HepG2 (cell line): ENCODE measurements at regions not wholly inside any gene's neighbourhood (a gene's known extent, or its start where the extent isn't known, plus 50 kb on each side); places are given as distances from the start of the nearest gene placed in this dataset.

Experiments
- ATAC-seq: fragments of 200-7000 bp; cut with Tn5 transposase; 3 replicates; pipeline ENCODE4 v1.9.1; 2020; ENCODE audit warnings: mild to moderate bottlenecking, moderate library complexity
- BruUV-seq: library from RNA; stranded (reverse); fragments of 400-500 nt; replicated peaks from 2 replicates; lab custom pipeline; 2021; lab: Mats Ljungman, UMichigan
- CTCF ChIA-PET: fragments of 300-600 bp; formaldehyde crosslinking; extraction: SDS; loops from one replicate; lab custom pipeline; 2021; ENCODE audit warnings: low total read pairs, inconsistent platforms, low intra/inter-chr PET ratio; lab: Yijun Ruan, JAX
- POLR2A ChIA-PET: fragments of 350-600 bp; sonication (Branson Sonifier 250); formaldehyde crosslinking; loops from one replicate; lab custom pipeline; 2020; ENCODE audit warnings: antibody characterized with exemption, inconsistent platforms; lab: Yijun Ruan, JAX
- DNase-seq: peaks from one replicate; pipeline ENCODE4 v3.0.0-alpha.2; 2015; ENCODE audit warnings: low spot score
- FAIRE-seq: peaks from 3 replicates; lab custom pipeline; 2011; peaks lifted over from hg19 to GRCh38; lab: Jason Lieb, UNC
- H2AFZ ChIP-seq: one replicate; pipeline ENCODE4 v1.6.1; 2011; ENCODE audit warnings: low read length, inconsistent platforms
- H3K27ac ChIP-seq: fragments of 300-600 bp; 3 replicates; pipeline ENCODE4 v1.8.0; 2011; ENCODE audit warnings: mixed run types, mild to moderate bottlenecking, mixed read lengths, low read length, inconsistent platforms; ENCODE audit not compliant: insufficient read depth; ENCODE audit errors: extremely low read length
- H3K27me3 ChIP-seq, 2 experiments: fragments of 200-600 bp in 1 of 2; 2 replicates in 1 of 2; 3 replicates in 1 of 2; pipeline versions ENCODE4 v1.6.0 to v1.8.0; 2011; ENCODE audit warnings: low read length in 2 of 2, mild to moderate bottlenecking in 2 of 2, moderate library complexity in 2 of 2, inconsistent platforms in 1 of 2; ENCODE audit not compliant: insufficient read depth in 2 of 2, control insufficient read depth in 1 of 2
- H3K36me3 ChIP-seq, 2 experiments: fragments of 200-600 bp in 1 of 2; replicated peaks in 1 of 2; 2 replicates in 1 of 2; 3 replicates in 1 of 2; pipeline versions ENCODE4 v1.5.1 to v1.8.0; 2011; ENCODE audit warnings: low read length in 2 of 2, inconsistent platforms in 1 of 2; ENCODE audit not compliant: insufficient read depth in 2 of 2, control insufficient read depth in 1 of 2
- H3K4me1 ChIP-seq: 2 replicates; pipeline ENCODE4 v1.5.1; 2012; ENCODE audit warnings: low read length, inconsistent platforms; ENCODE audit not compliant: insufficient read depth
- H3K4me2 ChIP-seq: 2 replicates; pipeline ENCODE4 v1.6.0; 2011; ENCODE audit warnings: low read depth, low read length, inconsistent platforms
- H3K4me3 ChIP-seq, 3 experiments: fragments of 200-600 bp in 1 of 3; sonication (generic), shearing (Covaris generic) in 1 of 3; replicated peaks in 1 of 3; 2 replicates each; pipeline ENCODE4 v1.5.1; 2011 to 2016; ENCODE audit warnings: low read length in 3 of 3, inconsistent platforms in 2 of 3, low read depth in 2 of 3, mild to moderate bottlenecking in 2 of 3, control low read depth in 1 of 3, mixed read lengths in 1 of 3; ENCODE audit not compliant: insufficient read depth in 1 of 3
- H3K79me2 ChIP-seq: one replicate; pipeline ENCODE4 v1.6.1; 2011; ENCODE audit warnings: low read length, inconsistent platforms; ENCODE audit not compliant: insufficient read depth
- H3K9ac ChIP-seq: 2 replicates; pipeline ENCODE4 v1.6.0; 2011; ENCODE audit warnings: mild to moderate bottlenecking, low read depth, low read length, inconsistent platforms; ENCODE audit not compliant: insufficient read depth
- H3K9me3 ChIP-seq: 2 replicates; pipeline ENCODE4 v1.5.1; 2012; ENCODE audit warnings: mild to moderate bottlenecking, low read length
- H4K20me1 ChIP-seq: 2 replicates; pipeline ENCODE4 v1.6.0; 2011; ENCODE audit warnings: inconsistent platforms, mild to moderate bottlenecking, low read length, moderate library complexity; ENCODE audit not compliant: insufficient read depth
- CHD2 ChIP-seq: IDR thresholded peaks from 2 replicates; pipeline ENCODE4 v1.6.1; 2011; ENCODE audit warnings: low read depth, low read length, improper control_type of control experiment
- IKZF1 ChIP-seq: fragments of 450-650 bp; IDR thresholded peaks from 2 replicates; pipeline ENCODE4 v1.7.1; 2016
- IKZF5 ChIP-seq: IDR thresholded peaks from 2 replicates; pipeline ENCODE4 v1.6.1; 2018; ENCODE audit warnings: missing genetic modification reagents, mild to moderate bottlenecking, missing compliant biosample characterization
- LCORL ChIP-seq, 2 experiments: fragments of 450-650 bp in 1 of 2; sonication (generic) in 1 of 2; formaldehyde crosslinking in 1 of 2; IDR thresholded peaks; 2 replicates each; pipeline versions ENCODE4 v1.5.0 to v1.6.1; 2017 to 2020; ENCODE audit warnings: antibody characterized with exemption in 1 of 2, missing genetic modification reagents in 1 of 2
- PBX3 ChIP-seq: sonication (generic); formaldehyde crosslinking; IDR thresholded peaks from 2 replicates; pipeline ENCODE4 v1.8.1; 2023; ENCODE audit warnings: missing genetic modification reagents, inconsistent platforms, borderline replicate concordance
- STAG1 ChIP-seq: sonication (generic); formaldehyde crosslinking; IDR thresholded peaks from 2 replicates; pipeline ENCODE4 v1.4.0; 2020; ENCODE audit warnings: missing genetic modification reagents
- TARDBP ChIP-seq: sonication (generic); formaldehyde crosslinking; IDR thresholded peaks from 2 replicates; pipeline ENCODE4 v1.8.0; 2022; ENCODE audit warnings: mild to moderate bottlenecking, missing genetic modification reagents
- TCF12 ChIP-seq, 2 experiments: fragments of 450-650 bp in 1 of 2; sonication (generic) in 1 of 2; formaldehyde crosslinking in 1 of 2; IDR thresholded peaks; 2 replicates each; pipeline versions ENCODE4 v1.6.1 to v1.8.0; 2017 to 2022; ENCODE audit warnings: antibody characterized with exemption in 1 of 2, mild to moderate bottlenecking in 1 of 2, missing genetic modification reagents in 1 of 2, moderate library complexity in 1 of 2
- TEF ChIP-seq: sonication (generic); formaldehyde crosslinking; IDR thresholded peaks from 2 replicates; pipeline ENCODE4 v1.5.0; 2020; ENCODE audit warnings: missing genetic modification reagents
- YEATS4 ChIP-seq: sonication (generic); formaldehyde crosslinking; IDR thresholded peaks from 2 replicates; pipeline ENCODE4 v1.4.0; 2020; ENCODE audit warnings: missing genetic modification reagents, borderline replicate concordance
- ZFY ChIP-seq: sonication (generic); formaldehyde crosslinking; IDR thresholded peaks from 2 replicates; pipeline ENCODE4 v1.4.0; 2020; ENCODE audit warnings: missing genetic modification reagents
- ZNF282 ChIP-seq: fragments of 450-650 bp; IDR thresholded peaks from 2 replicates; pipeline ENCODE4 v1.6.1; 2018; ENCODE audit not compliant: partially characterized antibody
- ZNF564 ChIP-seq: sonication (generic); formaldehyde crosslinking; IDR thresholded peaks from 2 replicates; pipeline ENCODE4 v1.8.1; 2023; ENCODE audit warnings: mild to moderate bottlenecking, missing genetic modification reagents
- ZNF607 ChIP-seq: sonication (generic); formaldehyde crosslinking; IDR thresholded peaks from 2 replicates; pipeline ENCODE4 v1.5.1; 2020; ENCODE audit warnings: missing genetic modification reagents, mild to moderate bottlenecking, borderline replicate concordance
- ZNF709 ChIP-seq: sonication (generic); formaldehyde crosslinking; IDR thresholded peaks from 2 replicates; pipeline ENCODE4 v1.5.0; 2020; ENCODE audit warnings: mild to moderate bottlenecking, missing genetic modification reagents
- WGBS: methylation state at CpG from one replicate; pipeline ENCODE4 v1.1.6; 2017; ENCODE audit warnings: low lambda C conversion rate; 5-methylcytosine and 5-hydroxymethylcytosine counted together
- in situ Hi-C: cut with HindIII; loops from 2 replicates; pipeline ENCODE4 v1.10.0; 2017; ENCODE audit warnings: low pct_unique_long_range_greater_than_20kb; ENCODE audit not compliant: extremely low pct_ligation_motif_present
- intact Hi-C: fragments of 100-400 bp; cut with micrococcal nuclease; formaldehyde crosslinking; loops from one replicate; pipeline ENCODE4 v1.10.0; 2022; ENCODE audit not compliant: unreplicated experiment

- DNase-seq (no peak), FAIRE-seq (no peak), ATAC-seq (no peak)
- Histone ChIP-seq H3K27me3 (no peaks in the 10 kb centered on the region), H3K4me2 (no peak overlapping the region), H2AFZ (no peak overlapping the region), H3K4me1 (no peaks in the 10 kb centered on the region), H3K4me3 (no peak overlapping the region), H3K9me3 (no peaks in the 10 kb centered on the region), H3K79me2 (no peaks in the 10 kb centered on the region), H4K20me1 (no peaks in the 10 kb centered on the region), H3K27ac (no peak overlapping the region), H3K9ac (no peak overlapping the region), H3K36me3 (no peaks in the 10 kb centered on the region)
- TF ChIP-seq LCORL (IDR thresholded peaks at IDR 0.05), result no peak
- TF ChIP-seq LCORL (CRISPR knock-in tag; IDR thresholded peaks at IDR 0.05), result no peak
- TF ChIP-seq ZFY (CRISPR knock-in tag), result no peak
- no peak for TF ChIP-seq TCF12 (IDR thresholded peaks at IDR 0.05)
- no peak for TF ChIP-seq TCF12 (CRISPR knock-in tag; IDR thresholded peaks at IDR 0.05)
- no peak for TF ChIP-seq TARDBP (CRISPR knock-in tag)
- TF ChIP-seq TEF (CRISPR knock-in tag), result no peak
- no peak for TF ChIP-seq ZNF607 (CRISPR knock-in tag)
- no peak for TF ChIP-seq PBX3 (CRISPR knock-in tag)
- TF ChIP-seq STAG1 (CRISPR knock-in tag), result no peak
- no peak for TF ChIP-seq YEATS4 (CRISPR knock-in tag)
- TF ChIP-seq ZNF282, result no peak
- no peak for TF ChIP-seq IKZF1
- TF ChIP-seq ZNF709 (CRISPR knock-in tag), result no peak
- no peak for TF ChIP-seq ZNF564 (CRISPR knock-in tag)
- TF ChIP-seq CHD2, result no peak
- no peak for TF ChIP-seq IKZF5 (CRISPR knock-in tag)
- ChIA-PET POLR2A (no interaction called here), CTCF (no interaction called here)
- in situ Hi-C loops (no loop called here), intact Hi-C loops (no loop called here)
- WGBS, result 0% methylated on average over 3 of the region's 3 CpGs
- BruUV-seq, result no TSS peak
Observed at GRCh38 chr3:117661818-117662095, 952.2 kb downstream of the TUSC7 start.
